A673 (cell line): ENCODE measurements at regions not wholly inside any gene's neighbourhood (a gene's known extent, or its start where the extent isn't known, plus 50 kb on each side); places are given as distances from the start of the nearest gene placed in this dataset.

Experiments
- BruUV-seq: library from RNA; stranded (reverse); fragments of 400-500 nt; replicated peaks from 2 replicates; lab custom pipeline; 2021; lab: Mats Ljungman, UMichigan
- CTCF ChIA-PET: fragments of 300-600 bp; sonication (Branson Sonifier 250); formaldehyde crosslinking; loops from one replicate; lab custom pipeline; 2022; ENCODE audit warnings: antibody characterized with exemption; lab: Charles Lee
- POLR2A ChIA-PET: fragments of 300-600 bp; sonication (Branson Sonifier 250); formaldehyde crosslinking; loops from one replicate; lab custom pipeline; 2022; ENCODE audit warnings: antibody characterized with exemption; ENCODE audit not compliant: low non-redundant PET; lab: Charles Lee
- DNase-seq: peaks from one replicate; pipeline ENCODE4 v3.0.0-alpha.2; 2015; ENCODE audit warnings: low spot score
- H3K27ac ChIP-seq: fragments of 200-600 bp; sonication (generic); 2 replicates; pipeline ENCODE4 v1.5.1; 2016; ENCODE audit warnings: mixed run types, low read depth, mild to moderate bottlenecking, mixed read lengths, antibody characterized with exemption, low read length; ENCODE audit not compliant: poor library complexity, severe bottlenecking
- H3K27me3 ChIP-seq: fragments of 200-600 bp; sonication (generic); replicated peaks from 2 replicates; pipeline ENCODE4 v1.6.1; 2017; ENCODE audit warnings: mixed run types, low read depth, mild to moderate bottlenecking, mixed read lengths, antibody characterized with exemption, low read length; ENCODE audit not compliant: insufficient read depth, poor library complexity
- H3K36me3 ChIP-seq: fragments of 200-600 bp; sonication (generic); 2 replicates; pipeline ENCODE4 v1.6.1; 2016; ENCODE audit warnings: mixed run types, mild to moderate bottlenecking, mixed read lengths, antibody characterized with exemption, low read length; ENCODE audit not compliant: insufficient read depth, poor library complexity, severe bottlenecking
- H3K4me1 ChIP-seq: fragments of 200-600 bp; sonication (generic); 2 replicates; pipeline ENCODE4 v1.6.1; 2017; ENCODE audit warnings: mixed run types, mild to moderate bottlenecking, mixed read lengths, antibody characterized with exemption, low read length; ENCODE audit not compliant: insufficient read depth, poor library complexity, severe bottlenecking
- H3K4me3 ChIP-seq: fragments of 200-600 bp; sonication (generic); 2 replicates; pipeline ENCODE4 v1.5.1; 2016; ENCODE audit warnings: low read depth, mixed run types, mild to moderate bottlenecking, mixed read lengths, low read length; ENCODE audit not compliant: poor library complexity, severe bottlenecking
- H3K9me3 ChIP-seq: fragments of 200-600 bp; sonication (generic); 2 replicates; pipeline ENCODE4 v1.6.1; 2016; ENCODE audit warnings: mixed run types, low read depth, mild to moderate bottlenecking, mixed read lengths, antibody characterized with exemption, low read length; ENCODE audit not compliant: poor library complexity, severe bottlenecking
- CTCF ChIP-seq: fragments of 300-800, 200-600 bp; sonication (generic); conservative IDR thresholded peaks from 2 replicates; pipeline ENCODE4 v1.5.1; 2017; ENCODE audit warnings: low read depth, mild to moderate bottlenecking, antibody characterized with exemption, low read length, moderate library complexity, mixed read lengths
- EZH2 ChIP-seq: fragments of 200-600 bp; sonication (generic); IDR thresholded peaks from 2 replicates; pipeline ENCODE4 v1.6.1; 2017; ENCODE audit warnings: borderline replicate concordance, low read depth, mild to moderate bottlenecking, mixed read lengths, antibody characterized with exemption, low read length; ENCODE audit not compliant: poor library complexity, severe bottlenecking
- intact Hi-C: fragments of 100-400 bp; cut with micrococcal nuclease; formaldehyde crosslinking; loops from one replicate; pipeline ENCODE4 v1.10.0; 2022; ENCODE audit not compliant: unreplicated experiment

- POLR2A ChIA-PET = interaction anchor here (0.5 kb wide), 1 partner anchor 353 kb away, joined by 3 read pairs; no protein-coding TSS in a partner anchor
- Histone ChIP-seq H3K9me3 (no peaks in the 10 kb centered on the region), H3K27me3 (no peaks in the 10 kb centered on the region), H3K36me3 (no peaks in the 10 kb centered on the region), H3K4me1 (no peaks in the 10 kb centered on the region), H3K4me3 (peak overlapping the region; percentile 39), H3K27ac (no peak overlapping the region)
- TF ChIP-seq EZH2 = no peak
- peak; percentile 70 for TF ChIP-seq CTCF
- intact Hi-C loops = loop anchor here (1.0 to 10.0 kb wide), 3 partner anchors 266 to 1017 kb away; partner anchors contain the start of gene NSG2
- DNase-seq = peak; percentile 69
- BruUV-seq = no TSS peak
- CTCF ChIA-PET = interaction anchor here (0.6 to 1.6 kb wide), 5 partner anchors 220 to 875 kb away, joined by 3 to 28 read pairs (median 3); partner anchors contain the start of gene NSG2
These were observed 266.2 kb downstream of the NSG2 start for GRCh38 chr5:174311531-174312269.

GRCh38 chr5:174312270-174312617 is 266.7 kb downstream of the NSG2 start:
- Histone ChIP-seq H3K4me1 (no peaks in the 10 kb centered on the region), H3K27ac (no peak overlapping the region), H3K4me3 (peak overlapping the region; percentile 39), H3K36me3 (no peaks in the 10 kb centered on the region), H3K27me3 (no peaks in the 10 kb centered on the region), H3K9me3 (no peaks in the 10 kb centered on the region)
- ChIA-PET CTCF (interaction anchor here (0.6 to 1.6 kb wide), 5 partner anchors 221 to 995 kb away, joined by 3 to 28 read pairs (median 3); partner anchors contain the start of gene NSG2), POLR2A (no interaction called here)
- TF ChIP-seq CTCF (no peak), EZH2 (no peak)
- intact Hi-C loops = loop anchor here (1.0 to 10.0 kb wide), 3 partner anchors 267 to 1017 kb away; partner anchors contain the start of gene NSG2
- no TSS peak for BruUV-seq
- no peak for DNase-seq

GRCh38 chr5:174312641-174313040 is 267.1 kb downstream of the NSG2 start:
- POLR2A ChIA-PET = no interaction called here
- CTCF ChIA-PET = interaction anchor here (0.6 to 1.6 kb wide), 5 partner anchors 221 to 996 kb away, joined by 3 to 28 read pairs (median 3); partner anchors contain the start of gene NSG2
- TF ChIP-seq EZH2 = no peak
- no peak for TF ChIP-seq CTCF
- intact Hi-C loops = loop anchor here (1.0 to 10.0 kb wide), 3 partner anchors 267 to 1018 kb away; partner anchors contain the start of gene NSG2
- Histone ChIP-seq H3K4me1 (no peaks in the 10 kb centered on the region), H3K27me3 (no peaks in the 10 kb centered on the region), H3K36me3 (no peaks in the 10 kb centered on the region), H3K4me3 (no peak overlapping the region), H3K27ac (no peak overlapping the region), H3K9me3 (no peaks in the 10 kb centered on the region)
- DNase-seq = no peak
- no TSS peak for BruUV-seq
